WTC11 (cell line): ENCODE measurements at regions not wholly inside any gene's neighbourhood (a gene's known extent, or its start where the extent isn't known, plus 50 kb on each side); places are given as distances from the start of the nearest gene placed in this dataset.

ENCODE experiments used
- ATF2 ChIP-seq: sonication (generic); formaldehyde crosslinking; IDR thresholded peaks from 2 replicates; pipeline ENCODE4 v1.8.1; 2022; ENCODE audit warnings: low read depth, missing genetic modification reagents, borderline replicate concordance
- ATF6 ChIP-seq: sonication (generic); formaldehyde crosslinking; IDR thresholded peaks from 2 replicates; pipeline ENCODE4 v1.8.1; 2023; ENCODE audit warnings: mild to moderate bottlenecking, missing genetic modification reagents
- CTCF ChIP-seq: fragments of 200-600 bp; IDR thresholded peaks from 2 replicates; pipeline ENCODE4 v1.8.0; 2022; ENCODE audit warnings: antibody characterized with exemption
- ESRRA ChIP-seq: sonication (generic); formaldehyde crosslinking; IDR thresholded peaks from 2 replicates; pipeline ENCODE4 v1.8.1; 2022; ENCODE audit warnings: mild to moderate bottlenecking, missing genetic modification reagents, borderline replicate concordance
- FOXK1 ChIP-seq: sonication (generic); formaldehyde crosslinking; IDR thresholded peaks from 2 replicates; pipeline ENCODE4 v1.8.0; 2022; ENCODE audit warnings: mild to moderate bottlenecking, moderate library complexity, missing genetic modification reagents
- MAX ChIP-seq: sonication (generic); formaldehyde crosslinking; IDR thresholded peaks from 2 replicates; pipeline ENCODE4 v1.8.0; 2022; ENCODE audit warnings: mild to moderate bottlenecking, missing genetic modification reagents
- NR1H2 ChIP-seq: sonication (generic); formaldehyde crosslinking; IDR thresholded peaks from 2 replicates; pipeline ENCODE4 v1.9.0; 2021; ENCODE audit warnings: mild to moderate bottlenecking, moderate library complexity, missing genetic modification reagents
- NR2C2 ChIP-seq: sonication (generic); formaldehyde crosslinking; IDR thresholded peaks from 2 replicates; pipeline ENCODE4 v1.8.0; 2022; ENCODE audit warnings: mild to moderate bottlenecking, missing genetic modification reagents
- SMAD3 ChIP-seq: sonication (generic); formaldehyde crosslinking; IDR thresholded peaks from 2 replicates; pipeline ENCODE4 v1.8.0; 2022; ENCODE audit warnings: missing genetic modification reagents, mild to moderate bottlenecking, borderline replicate concordance
- TCF7 ChIP-seq: sonication (generic); formaldehyde crosslinking; IDR thresholded peaks from 2 replicates; pipeline ENCODE4 v1.8.0; 2022; ENCODE audit warnings: mild to moderate bottlenecking, low read depth, missing genetic modification reagents, moderate library complexity
- ZNF138 ChIP-seq: sonication (generic); formaldehyde crosslinking; conservative IDR thresholded peaks from 2 replicates; pipeline ENCODE4 v1.8.1; 2022; ENCODE audit warnings: mild to moderate bottlenecking, moderate library complexity, missing genetic modification reagents
- ZNF671 ChIP-seq: fragments of 250-450 bp; sonication (Bioruptor Pico); IDR thresholded peaks from 2 replicates; pipeline ENCODE4 v1.8.0; 2021; ENCODE audit warnings: mild to moderate bottlenecking
- TF ChIP-seq, protein P1 (sequence below): sonication (generic); formaldehyde crosslinking; IDR thresholded peaks from 2 replicates; pipeline ENCODE4 v1.8.0; 2023; ENCODE audit warnings: missing genetic modification reagents, mild to moderate bottlenecking, borderline replicate concordance
- TF ChIP-seq, protein P2 (sequence below): sonication (generic); formaldehyde crosslinking; IDR thresholded peaks from 2 replicates; pipeline ENCODE4 v1.8.1; 2022; ENCODE audit warnings: missing genetic modification reagents, borderline replicate concordance

DNA sequence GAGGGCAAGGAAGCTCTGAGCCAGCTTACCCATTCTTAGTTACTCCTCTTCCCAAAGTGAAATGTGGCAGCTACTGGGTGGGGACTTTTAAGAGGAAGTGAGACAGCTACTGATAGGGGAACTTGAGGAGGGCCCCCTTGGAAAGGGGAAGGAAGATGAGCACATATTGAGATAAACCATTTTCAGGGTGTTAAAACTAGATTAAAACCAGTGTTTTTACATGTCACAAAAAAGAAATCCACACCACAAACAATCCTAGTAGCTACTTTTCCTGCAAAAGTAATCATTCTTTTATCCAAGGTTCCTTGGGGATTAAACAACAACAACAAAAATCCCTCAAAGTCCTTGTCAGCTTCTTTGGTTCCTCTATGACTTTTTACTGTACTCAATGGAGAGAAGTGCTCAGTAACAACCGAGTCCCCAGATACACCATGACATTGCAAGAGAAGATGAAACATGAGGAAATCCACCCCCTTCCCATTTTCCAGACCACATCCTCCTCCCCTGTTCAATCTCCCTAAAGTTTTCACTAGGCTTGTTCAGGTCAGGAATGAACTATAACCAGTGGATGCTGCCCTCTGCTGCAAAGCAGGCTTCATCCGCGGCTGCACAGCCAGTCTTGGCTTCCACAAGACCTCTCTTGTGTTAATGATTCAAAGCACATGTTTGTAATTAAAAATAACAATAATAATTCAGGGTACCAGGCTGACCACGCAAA, 113.5 kb upstream of the TMEM164 start:
- TF ChIP-seq ATF6 (CRISPR knock-in tag): no peak
- TF ChIP-seq CTCF: no peak
- TF ChIP-seq ESRRA: no peak
- TF ChIP-seq, protein P1, sequence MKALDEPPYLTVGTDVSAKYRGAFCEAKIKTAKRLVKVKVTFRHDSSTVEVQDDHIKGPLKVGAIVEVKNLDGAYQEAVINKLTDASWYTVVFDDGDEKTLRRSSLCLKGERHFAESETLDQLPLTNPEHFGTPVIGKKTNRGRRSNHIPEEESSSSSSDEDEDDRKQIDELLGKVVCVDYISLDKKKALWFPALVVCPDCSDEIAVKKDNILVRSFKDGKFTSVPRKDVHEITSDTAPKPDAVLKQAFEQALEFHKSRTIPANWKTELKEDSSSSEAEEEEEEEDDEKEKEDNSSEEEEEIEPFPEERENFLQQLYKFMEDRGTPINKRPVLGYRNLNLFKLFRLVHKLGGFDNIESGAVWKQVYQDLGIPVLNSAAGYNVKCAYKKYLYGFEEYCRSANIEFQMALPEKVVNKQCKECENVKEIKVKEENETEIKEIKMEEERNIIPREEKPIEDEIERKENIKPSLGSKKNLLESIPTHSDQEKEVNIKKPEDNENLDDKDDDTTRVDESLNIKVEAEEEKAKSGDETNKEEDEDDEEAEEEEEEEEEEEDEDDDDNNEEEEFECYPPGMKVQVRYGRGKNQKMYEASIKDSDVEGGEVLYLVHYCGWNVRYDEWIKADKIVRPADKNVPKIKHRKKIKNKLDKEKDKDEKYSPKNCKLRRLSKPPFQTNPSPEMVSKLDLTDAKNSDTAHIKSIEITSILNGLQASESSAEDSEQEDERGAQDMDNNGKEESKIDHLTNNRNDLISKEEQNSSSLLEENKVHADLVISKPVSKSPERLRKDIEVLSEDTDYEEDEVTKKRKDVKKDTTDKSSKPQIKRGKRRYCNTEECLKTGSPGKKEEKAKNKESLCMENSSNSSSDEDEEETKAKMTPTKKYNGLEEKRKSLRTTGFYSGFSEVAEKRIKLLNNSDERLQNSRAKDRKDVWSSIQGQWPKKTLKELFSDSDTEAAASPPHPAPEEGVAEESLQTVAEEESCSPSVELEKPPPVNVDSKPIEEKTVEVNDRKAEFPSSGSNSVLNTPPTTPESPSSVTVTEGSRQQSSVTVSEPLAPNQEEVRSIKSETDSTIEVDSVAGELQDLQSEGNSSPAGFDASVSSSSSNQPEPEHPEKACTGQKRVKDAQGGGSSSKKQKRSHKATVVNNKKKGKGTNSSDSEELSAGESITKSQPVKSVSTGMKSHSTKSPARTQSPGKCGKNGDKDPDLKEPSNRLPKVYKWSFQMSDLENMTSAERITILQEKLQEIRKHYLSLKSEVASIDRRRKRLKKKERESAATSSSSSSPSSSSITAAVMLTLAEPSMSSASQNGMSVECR (CRISPR knock-in tag): no peak
- no peak for TF ChIP-seq MAX (CRISPR knock-in tag)
- TF ChIP-seq ATF2 (CRISPR knock-in tag): no peak
- TF ChIP-seq, protein P2, sequence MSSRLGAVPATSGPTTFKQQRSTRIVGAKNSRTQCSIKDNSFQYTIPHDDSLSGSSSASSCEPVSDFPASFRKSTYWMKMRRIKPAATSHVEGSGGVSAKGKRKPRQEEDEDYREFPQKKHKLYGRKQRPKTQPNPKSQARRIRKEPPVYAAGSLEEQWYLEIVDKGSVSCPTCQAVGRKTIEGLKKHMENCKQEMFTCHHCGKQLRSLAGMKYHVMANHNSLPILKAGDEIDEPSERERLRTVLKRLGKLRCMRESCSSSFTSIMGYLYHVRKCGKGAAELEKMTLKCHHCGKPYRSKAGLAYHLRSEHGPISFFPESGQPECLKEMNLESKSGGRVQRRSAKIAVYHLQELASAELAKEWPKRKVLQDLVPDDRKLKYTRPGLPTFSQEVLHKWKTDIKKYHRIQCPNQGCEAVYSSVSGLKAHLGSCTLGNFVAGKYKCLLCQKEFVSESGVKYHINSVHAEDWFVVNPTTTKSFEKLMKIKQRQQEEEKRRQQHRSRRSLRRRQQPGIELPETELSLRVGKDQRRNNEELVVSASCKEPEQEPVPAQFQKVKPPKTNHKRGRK (CRISPR knock-in tag): no peak
- TF ChIP-seq NR2C2 (CRISPR knock-in tag): no peak
- TF ChIP-seq FOXK1 (CRISPR knock-in tag): no peak
- TF ChIP-seq NR1H2 (CRISPR knock-in tag): no peak
- TF ChIP-seq TCF7 (CRISPR knock-in tag): no peak
- no peak for TF ChIP-seq ZNF671 (CRISPR knock-in tag)
- no peak for TF ChIP-seq ZNF138 (CRISPR knock-in tag)
- no peak for TF ChIP-seq SMAD3
